Right kidney (tissue), 1 donor: ENCODE measurements at regions not wholly inside any gene's neighbourhood (a gene's known extent, or its start where the extent isn't known, plus 50 kb on each side); places are given as distances from the start of the nearest gene placed in this dataset.
"Not testable (repeated sequence)": the region's sequence is repeated elsewhere in the genome, so short reads cannot be mapped to it uniquely, and the experiment has no call there.

Experiments
- DNase-seq: peaks from one replicate; pipeline ENCODE4 v3.0.0-alpha.2; 2016

- DNase-seq: not testable (repeated sequence)
Measured at GRCh38 chr9:22508354-22508753, 61.7 kb downstream of the DMRTA1 start.

GRCh38 chr9:22508790-22509189 lies 62.2 kb downstream of the DMRTA1 start:
- no peak for DNase-seq

- DNase-seq: no peak
Measured at GRCh38 chr9:22512495-22512894, 65.9 kb downstream of the DMRTA1 start.

GRCh38 chr9:22514871-22515270 lies 68.2 kb downstream of the DMRTA1 start:
- DNase-seq: no peak

- DNase-seq: no peak
Measured at GRCh38 chr9:22522206-22522740, 75.6 kb downstream of the DMRTA1 start.

GRCh38 chr9:22528485-22528884 lies 81.9 kb downstream of the DMRTA1 start:
- no peak for DNase-seq

- DNase-seq: no peak
Measured at GRCh38 chr9:22529426-22530199, 83.0 kb downstream of the DMRTA1 start.

GRCh38 chr9:22535780-22536179 lies 89.2 kb downstream of the DMRTA1 start:
- DNase-seq: no peak

- DNase-seq: no peak
Measured at GRCh38 chr9:22537721-22538120, 91.1 kb downstream of the DMRTA1 start.

GRCh38 chr9:22548625-22549024 lies 102.0 kb downstream of the DMRTA1 start:
- no peak for DNase-seq

- DNase-seq: no peak
Measured at GRCh38 chr9:22574740-22575139, 128.1 kb downstream of the DMRTA1 start.

- no peak for DNase-seq
Measured at GRCh38 chr9:22580788-22581187, 134.2 kb downstream of the DMRTA1 start.

- no peak for DNase-seq
Measured at GRCh38 chr9:22582221-22582620, 135.6 kb downstream of the DMRTA1 start.

GRCh38 chr9:22588918-22589317 lies 142.3 kb downstream of the DMRTA1 start:
- DNase-seq: no peak

- no peak for DNase-seq
Measured at GRCh38 chr9:22590336-22591033, 143.9 kb downstream of the DMRTA1 start.

- no peak for DNase-seq
Measured at GRCh38 chr9:22595805-22596204, 149.2 kb downstream of the DMRTA1 start.

- no peak for DNase-seq
Measured at GRCh38 chr9:22617156-22617555, 170.5 kb downstream of the DMRTA1 start.

- DNase-seq: no peak
Measured at GRCh38 chr9:22622815-22623214, 176.2 kb downstream of the DMRTA1 start.

GRCh38 chr9:22623236-22623635 lies 176.6 kb downstream of the DMRTA1 start:
- no peak for DNase-seq

GRCh38 chr9:22625540-22625939 lies 178.9 kb downstream of the DMRTA1 start:
- DNase-seq: no peak

GRCh38 chr9:22643541-22643940 lies 196.9 kb downstream of the DMRTA1 start:
- DNase-seq: no peak

- DNase-seq: no peak
Measured at GRCh38 chr9:22645893-22646292, 199.3 kb downstream of the DMRTA1 start.

GRCh38 chr9:22649384-22649783 lies 202.8 kb downstream of the DMRTA1 start:
- no peak for DNase-seq

GRCh38 chr9:22650145-22650544 lies 203.5 kb downstream of the DMRTA1 start:
- DNase-seq: no peak
